Mesenchymal stem cell (in vitro differentiated cells and primary cell): ENCODE measurements at regions not wholly inside any gene's neighbourhood (a gene's known extent, or its start where the extent isn't known, plus 50 kb on each side); places are given as distances from the start of the nearest gene placed in this dataset.
"Not testable (repeated sequence)": the region's sequence is repeated elsewhere in the genome, so short reads cannot be mapped to it uniquely, and the experiment has no call there.

Experiments used
- DNase-seq: peaks from one replicate; pipeline ENCODE4 v3.0.0-alpha.2; 2013
- H2AFZ ChIP-seq: one replicate; pipeline ENCODE4 v1.6.1; 2013; ENCODE audit warnings: low read depth, mild to moderate bottlenecking, control low read depth, inconsistent platforms, low read length, moderate library complexity
- H2AK5ac ChIP-seq: 2 replicates; pipeline ENCODE4 v1.6.1; 2013; ENCODE audit warnings: low read length, moderate library complexity, mild to moderate bottlenecking, inconsistent platforms; ENCODE audit not compliant: severe bottlenecking
- H2BK120ac ChIP-seq: one replicate; pipeline ENCODE4 v1.6.1; 2013; ENCODE audit warnings: low read depth, mild to moderate bottlenecking, inconsistent platforms, low read length, moderate library complexity
- H2BK12ac ChIP-seq, 2 experiments: one replicate each; pipeline ENCODE4 v1.6.1; 2013; ENCODE audit warnings: inconsistent platforms in 2 of 2, low read length in 2 of 2, mild to moderate bottlenecking in 2 of 2, moderate library complexity in 2 of 2, control low read depth in 1 of 2
- H2BK15ac ChIP-seq: one replicate; pipeline ENCODE4 v1.6.1; 2013; ENCODE audit warnings: mild to moderate bottlenecking, low read depth, inconsistent platforms; ENCODE audit not compliant: poor library complexity, severe bottlenecking
- H2BK5ac ChIP-seq: 2 replicates; pipeline ENCODE4 v1.6.1; 2013; ENCODE audit warnings: low read depth, mild to moderate bottlenecking, low read length, control low read depth, inconsistent platforms; ENCODE audit not compliant: poor library complexity, severe bottlenecking
- H3K14ac ChIP-seq, 2 experiments: one replicate each; pipeline ENCODE4 v1.6.1; 2013; ENCODE audit warnings: inconsistent platforms in 2 of 2, low read length in 2 of 2, control low read depth in 1 of 2, mild to moderate bottlenecking in 1 of 2, moderate library complexity in 1 of 2
- H3K18ac ChIP-seq, 2 experiments: one replicate each; pipeline ENCODE4 v1.6.1; 2013; ENCODE audit warnings: inconsistent platforms in 2 of 2, low read length in 2 of 2, control low read depth in 1 of 2, low read depth in 1 of 2, mild to moderate bottlenecking in 1 of 2
- H3K23ac ChIP-seq, 2 experiments: one replicate each; pipeline ENCODE4 v1.6.1; 2013; ENCODE audit warnings: inconsistent platforms in 2 of 2, low read length in 2 of 2, mild to moderate bottlenecking in 2 of 2, moderate library complexity in 2 of 2, control low read depth in 1 of 2
- H3K27ac ChIP-seq: 2 replicates; pipeline ENCODE4 v1.5.1; 2013; ENCODE audit warnings: mild to moderate bottlenecking, moderate library complexity, low read length, control low read depth, inconsistent platforms; ENCODE audit not compliant: poor library complexity, severe bottlenecking
- H3K27me3 ChIP-seq, 2 experiments: 2 replicates each; pipeline versions ENCODE4 v1.6.1 to v1.7.0; 2013; ENCODE audit warnings: low read length in 2 of 2, mild to moderate bottlenecking in 2 of 2, moderate library complexity in 2 of 2, control low read depth in 1 of 2, inconsistent platforms in 1 of 2; ENCODE audit not compliant: control insufficient read depth in 1 of 2, insufficient read depth in 1 of 2
- H3K36me3 ChIP-seq, 2 experiments: 2 replicates each; pipeline versions ENCODE4 v1.6.1 to v1.7.0; 2013; ENCODE audit warnings: low read length in 2 of 2, control low read depth in 1 of 2, inconsistent platforms in 1 of 2, low read depth in 1 of 2, mild to moderate bottlenecking in 1 of 2; ENCODE audit not compliant: insufficient read depth in 2 of 2, control insufficient read depth in 1 of 2
- H3K4ac ChIP-seq, 2 experiments: one replicate each; pipeline ENCODE4 v1.6.1; 2013; ENCODE audit warnings: inconsistent platforms in 2 of 2, low read length in 2 of 2, mild to moderate bottlenecking in 2 of 2, moderate library complexity in 2 of 2, control low read depth in 1 of 2, low read depth in 1 of 2
- H3K4me1 ChIP-seq: 2 replicates; pipeline ENCODE4 v1.6.1; 2013; ENCODE audit warnings: low read depth, low read length, control low read depth; ENCODE audit not compliant: control insufficient read depth, insufficient read depth
- H3K4me2 ChIP-seq: 2 replicates; pipeline ENCODE4 v1.6.1; 2013; ENCODE audit warnings: low read length, mild to moderate bottlenecking, inconsistent platforms; ENCODE audit not compliant: poor library complexity, severe bottlenecking
- H3K4me3 ChIP-seq, 2 experiments: 2 replicates each; pipeline versions ENCODE4 v1.5.1 to v1.7.0; 2013; ENCODE audit warnings: low read length in 2 of 2, mild to moderate bottlenecking in 2 of 2, control low read depth in 1 of 2, low read depth in 1 of 2; ENCODE audit not compliant: insufficient read depth in 1 of 2
- H3K79me1 ChIP-seq: replicated peaks from 2 replicates; pipeline ENCODE4 v1.6.1; 2013; ENCODE audit warnings: mild to moderate bottlenecking, control low read depth, low read length, inconsistent platforms; ENCODE audit not compliant: poor library complexity, severe bottlenecking
- H3K9ac ChIP-seq: 2 replicates; pipeline ENCODE4 v1.7.0; 2013; ENCODE audit warnings: mild to moderate bottlenecking, low read length, moderate library complexity
- H3K9me3 ChIP-seq: 2 replicates; pipeline ENCODE4 v1.7.0; 2013; ENCODE audit warnings: mild to moderate bottlenecking, low read length; ENCODE audit not compliant: control insufficient read depth
- H4K8ac ChIP-seq: one replicate; pipeline ENCODE4 v1.6.1; 2013; ENCODE audit warnings: inconsistent platforms, mild to moderate bottlenecking, low read length, moderate library complexity
- H4K91ac ChIP-seq: one replicate; pipeline ENCODE4 v1.6.1; 2013; ENCODE audit warnings: mild to moderate bottlenecking, low read length, inconsistent platforms
- WGBS: methylation state at CpG from one replicate; pipeline ENCODE4 v1.1.7; 2013; ENCODE audit warnings: mixed read lengths; 5-methylcytosine and 5-hydroxymethylcytosine counted together

DNA sequence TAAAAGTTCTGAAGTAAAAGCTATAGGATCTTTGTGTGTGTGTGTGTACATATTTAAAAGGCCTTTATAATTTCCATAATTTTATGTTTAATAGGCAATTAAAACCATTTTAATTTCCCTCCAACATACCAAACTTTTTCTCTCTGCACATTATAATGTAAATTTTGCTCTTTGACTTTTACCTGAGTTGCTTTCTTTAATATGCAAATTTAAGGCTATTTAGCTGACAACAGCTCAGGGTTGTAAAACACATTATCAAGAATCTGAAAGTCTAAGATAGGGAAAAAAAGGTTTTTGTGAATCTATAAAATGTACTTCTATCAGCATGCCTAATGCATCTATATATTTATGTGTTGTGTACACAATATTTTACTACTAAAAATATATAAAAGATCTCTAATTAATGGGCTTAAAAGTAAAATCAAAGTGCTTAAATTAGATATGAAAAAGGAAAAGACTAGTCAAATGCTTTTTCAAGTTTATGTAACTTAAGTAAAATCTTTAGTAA, 239.6 kb upstream of the RAI14 start:
- Histone ChIP-seq H3K27me3 (no peaks in the 10 kb centered on the region), H3K79me1 (no peaks in the 10 kb centered on the region), H3K36me3 (no peaks in the 10 kb centered on the region), H2BK15ac (no peak overlapping the region), H3K23ac (no peak overlapping the region), H2AFZ (no peak overlapping the region), H4K91ac (no peak overlapping the region), H3K9ac (no peak overlapping the region), H3K4me1 (no peaks in the 10 kb centered on the region), H4K8ac (no peak overlapping the region), H3K4ac (no peak overlapping the region), H3K14ac (no peak overlapping the region), H3K4me3 (no peak overlapping the region), H3K9me3 (peaks cover 8% of the 10 kb centered on the region), H2BK12ac (no peak overlapping the region), H2AK5ac (no peak overlapping the region), H3K18ac (no peak overlapping the region), H3K4me2 (no peak overlapping the region), H3K27ac (no peak overlapping the region), H2BK120ac (no peak overlapping the region), H2BK5ac (no peak overlapping the region)
- no peak for DNase-seq

DNA sequence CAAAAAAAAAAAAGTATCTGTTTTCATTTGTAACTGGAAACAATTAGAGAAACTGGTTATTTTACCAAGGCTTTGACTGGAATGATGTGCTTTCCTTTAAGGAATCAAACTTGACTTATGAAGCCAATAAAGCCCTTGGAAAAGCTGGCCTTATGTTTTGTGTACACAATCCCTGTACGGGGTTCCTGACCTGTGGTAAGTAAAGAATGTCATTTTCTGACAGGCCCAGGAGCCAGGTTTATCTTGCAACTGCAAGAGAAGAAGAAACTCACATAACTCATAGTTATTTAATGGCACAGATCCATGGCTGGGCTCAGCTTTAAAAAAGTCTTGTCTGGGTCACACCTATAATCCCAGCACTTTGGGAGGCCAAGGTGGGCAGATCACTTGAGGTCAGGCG, 235.9 kb upstream of the RAI14 start:
- H3K9me3 ChIP-seq, result peaks cover 12% of the 10 kb centered on the region
- H3K4ac ChIP-seq, H3K27ac ChIP-seq, H4K91ac ChIP-seq, H3K14ac ChIP-seq, H2AFZ ChIP-seq, H2AK5ac ChIP-seq, H3K4me2 ChIP-seq, H4K8ac ChIP-seq, H3K23ac ChIP-seq, H3K4me3 ChIP-seq, H3K79me1 ChIP-seq, H2BK15ac ChIP-seq, DNase-seq, H3K9ac ChIP-seq, H3K4me1 ChIP-seq, H2BK120ac ChIP-seq, H2BK5ac ChIP-seq, H2BK12ac ChIP-seq, H3K36me3 ChIP-seq, H3K27me3 ChIP-seq, H3K18ac ChIP-seq: not testable (repeated sequence)
- WGBS, result 91% methylated on average over 1 of the region's 2 CpGs

DNA sequence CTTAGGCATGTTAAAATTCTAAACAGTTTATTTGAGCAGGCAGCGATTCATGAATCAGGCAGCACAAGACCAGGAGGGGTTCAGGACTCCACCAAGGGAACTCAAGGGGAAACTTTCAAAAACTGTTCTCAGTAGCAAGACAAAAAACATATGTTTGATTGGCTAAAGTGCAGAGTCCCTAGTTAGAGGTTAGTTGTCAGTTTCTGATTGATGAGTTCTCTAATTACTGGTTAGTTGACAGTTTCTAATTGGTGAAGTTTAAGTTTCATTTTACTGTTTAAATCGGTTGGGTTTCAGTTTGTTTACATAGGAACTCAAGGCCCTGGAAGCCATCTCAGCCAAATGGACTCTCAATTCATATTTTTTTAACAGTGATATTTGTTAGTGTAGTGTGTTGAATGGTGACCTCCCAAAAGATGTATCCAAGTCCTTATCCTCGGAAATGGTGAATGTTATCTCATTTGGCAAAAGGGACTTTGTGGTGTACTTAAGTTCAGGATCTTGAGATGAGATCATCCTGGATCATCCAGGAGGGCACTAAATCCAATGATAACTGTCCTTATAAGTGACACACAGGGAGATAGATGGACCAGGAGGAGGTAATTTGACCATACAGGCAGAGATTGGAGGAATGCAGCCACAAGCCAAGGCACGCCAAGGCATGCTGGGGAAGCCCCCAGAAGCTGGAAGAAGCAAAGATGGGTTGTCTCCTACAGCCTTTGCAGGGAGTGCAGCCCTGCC, 219.2 kb upstream of the RAI14 start:
- H2BK120ac ChIP-seq, result no peak overlapping the region
- no peak overlapping the region for H3K4me2 ChIP-seq
- H3K27ac ChIP-seq, result no peak overlapping the region
- no peak overlapping the region for H2BK5ac ChIP-seq
- H3K14ac ChIP-seq, result no peak overlapping the region
- DNase-seq, result peak; percentile 61
- no peak overlapping the region for H3K4ac ChIP-seq
- no peak overlapping the region for H2BK15ac ChIP-seq
- no peak overlapping the region for H4K91ac ChIP-seq
- H2AK5ac ChIP-seq, result no peak overlapping the region
- H3K23ac ChIP-seq, result no peak overlapping the region
- H3K36me3 ChIP-seq, result no peaks in the 10 kb centered on the region
- no peak overlapping the region for H3K9ac ChIP-seq
- H3K79me1 ChIP-seq, result no peaks in the 10 kb centered on the region
- H3K9me3 ChIP-seq, result no peaks in the 10 kb centered on the region
- no peaks in the 10 kb centered on the region for H3K4me1 ChIP-seq
- no peak overlapping the region for H2AFZ ChIP-seq
- no peak overlapping the region for H3K4me3 ChIP-seq
- WGBS, result 75% methylated on average over 3 of the region's 4 CpGs
- H3K27me3 ChIP-seq, result no peaks in the 10 kb centered on the region
- no peak overlapping the region for H3K18ac ChIP-seq
- no peak overlapping the region for H2BK12ac ChIP-seq
- H4K8ac ChIP-seq, result no peak overlapping the region

DNA sequence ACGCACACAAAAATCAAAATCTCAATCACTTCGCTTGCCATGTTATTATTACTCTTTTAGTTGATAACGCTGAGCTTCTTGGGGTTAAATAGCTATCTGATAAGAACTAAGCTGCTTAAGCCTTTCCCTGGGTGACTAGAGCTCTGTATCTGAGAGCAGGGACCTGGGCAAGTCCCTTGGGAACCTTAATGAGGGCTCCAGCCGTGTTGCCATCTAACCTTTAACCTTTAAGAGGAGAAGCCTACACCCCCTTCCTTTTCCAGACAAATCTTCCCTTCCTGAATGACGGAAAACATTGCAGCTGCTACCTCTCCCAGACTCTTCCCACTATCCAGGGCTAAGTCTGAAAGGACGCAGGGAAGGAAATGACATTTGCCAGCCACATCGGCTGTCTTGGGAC, 216.5 kb upstream of the RAI14 start:
- Histone ChIP-seq H3K9me3 (no peaks in the 10 kb centered on the region), H4K8ac (peak overlapping the region; percentile 49), H2BK120ac (no peak overlapping the region), H3K9ac (no peak overlapping the region), H3K4me2 (no peak overlapping the region), H2BK15ac (no peak overlapping the region), H3K18ac (no peak overlapping the region), H3K36me3 (no peaks in the 10 kb centered on the region), H2BK12ac (peak overlapping the region in 1 of 2 experiments; percentile 19), H3K79me1 (no peaks in the 10 kb centered on the region), H3K27me3 (no peaks in the 10 kb centered on the region), H2AK5ac (no peak overlapping the region), H3K4ac (no peak overlapping the region), H2AFZ (no peak overlapping the region), H3K14ac (no peak overlapping the region), H3K4me3 (no peak overlapping the region), H3K23ac (no peak overlapping the region), H3K27ac (no peak overlapping the region), H4K91ac (no peak overlapping the region), H3K4me1 (no peaks in the 10 kb centered on the region), H2BK5ac (no peak overlapping the region)
- 58% methylated on average over 6 of the region's 7 CpGs for WGBS
- no peak for DNase-seq
